Fibroblast of pulmonary artery (primary cell): ENCODE measurements at regions not wholly inside any gene's neighbourhood (a gene's known extent, or its start where the extent isn't known, plus 50 kb on each side); places are given as distances from the start of the nearest gene placed in this dataset.

ENCODE experiments used
- DNase-seq: peaks from one replicate; pipeline ENCODE4 v3.0.0-alpha.2; 2010; ENCODE audit warnings: low read depth
- H3K4me3 ChIP-seq: replicated peaks from 2 replicates; pipeline ENCODE4 v1.5.1; 2011; ENCODE audit warnings: low read depth, mild to moderate bottlenecking, control low read depth, low read length, moderate library complexity
- CTCF ChIP-seq: IDR thresholded peaks from 2 replicates; pipeline ENCODE4 v1.5.1; 2011; ENCODE audit warnings: mild to moderate bottlenecking, control low read depth, low read length, inconsistent platforms; ENCODE audit errors: missing control alignments

- no peak for TF ChIP-seq CTCF
- no peak overlapping the region for H3K4me3 ChIP-seq
- peak; percentile 18 for DNase-seq
Measured at GRCh38 chr9:108180541-108180940, 675.2 kb downstream of the ACTL7B start.

- no peak for TF ChIP-seq CTCF
- DNase-seq, result no peak
- H3K4me3 ChIP-seq, result no peak overlapping the region
Measured at GRCh38 chr9:108178318-108178717, 677.5 kb downstream of the ACTL7B start.

DNA sequence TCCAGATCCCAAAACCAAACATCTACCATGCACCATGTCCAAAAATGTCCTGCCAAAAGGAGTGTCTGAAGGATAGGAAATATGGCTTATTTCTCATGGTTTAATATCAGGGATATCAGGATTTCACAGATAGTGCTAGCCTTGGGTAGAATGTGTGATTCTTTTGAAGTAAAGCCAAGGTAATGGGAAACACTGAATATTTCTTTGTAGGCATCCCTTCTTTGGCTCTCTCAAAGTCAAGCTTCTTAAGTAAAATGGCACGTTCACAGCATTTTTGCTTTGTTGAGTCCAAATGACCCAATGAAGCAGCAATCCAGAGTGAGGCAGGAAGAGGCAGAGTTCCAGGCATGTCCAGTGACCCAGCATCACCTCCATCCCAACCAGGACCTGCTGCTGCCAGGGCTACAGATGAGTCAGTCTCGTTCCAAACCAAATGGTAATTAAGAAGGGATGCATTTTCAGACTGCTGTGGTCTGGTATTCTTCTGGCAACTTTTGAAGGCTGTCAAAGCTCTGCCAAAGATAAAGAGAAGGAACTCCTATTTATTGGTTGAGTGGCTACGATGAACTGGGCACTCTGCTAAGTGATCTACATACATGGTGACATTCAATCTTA, 678.8 kb upstream of the KLF4 start:
- DNase-seq, result peak; percentile 21
- no peak overlapping the region for H3K4me3 ChIP-seq
- no peak for TF ChIP-seq CTCF

GRCh38 chr9:108167136-108167900, 677.7 kb upstream of the KLF4 start:
- no peak overlapping the region for H3K4me3 ChIP-seq
- no peak for TF ChIP-seq CTCF
- DNase-seq, result no peak

DNA sequence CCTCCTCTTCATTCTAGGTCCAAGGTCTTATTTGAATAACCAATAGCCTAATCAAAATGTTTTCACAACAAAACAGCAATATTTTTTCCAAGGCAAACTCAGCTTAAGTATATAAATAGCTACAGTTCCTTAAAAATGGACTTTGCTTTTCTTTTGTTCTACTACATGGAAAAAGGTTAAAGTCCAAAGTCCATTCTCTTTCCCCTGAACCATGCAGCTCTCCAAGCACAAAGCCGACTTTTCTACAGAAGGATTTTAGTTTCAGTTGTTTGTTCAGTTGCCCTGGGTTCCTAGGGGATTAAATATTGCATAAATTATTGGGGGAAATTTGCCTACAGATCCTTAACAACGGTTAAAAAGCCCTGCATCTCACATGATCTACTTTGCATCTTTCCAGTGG, 677.0 kb upstream of the KLF4 start:
- H3K4me3 ChIP-seq, result no peak overlapping the region
- TF ChIP-seq CTCF, result no peak
- DNase-seq, result no peak

GRCh38 chr9:108163321-108164005, 673.9 kb upstream of the KLF4 start:
- peak; percentile 36 for DNase-seq
- H3K4me3 ChIP-seq, result no peak overlapping the region
- no peak for TF ChIP-seq CTCF
